ENCODE measurements at regions not wholly inside any gene's neighbourhood (a gene's known extent, or its start where the extent isn't known, plus 50 kb on each side); places are given as distances from the start of the nearest gene placed in this dataset.

DNA sequence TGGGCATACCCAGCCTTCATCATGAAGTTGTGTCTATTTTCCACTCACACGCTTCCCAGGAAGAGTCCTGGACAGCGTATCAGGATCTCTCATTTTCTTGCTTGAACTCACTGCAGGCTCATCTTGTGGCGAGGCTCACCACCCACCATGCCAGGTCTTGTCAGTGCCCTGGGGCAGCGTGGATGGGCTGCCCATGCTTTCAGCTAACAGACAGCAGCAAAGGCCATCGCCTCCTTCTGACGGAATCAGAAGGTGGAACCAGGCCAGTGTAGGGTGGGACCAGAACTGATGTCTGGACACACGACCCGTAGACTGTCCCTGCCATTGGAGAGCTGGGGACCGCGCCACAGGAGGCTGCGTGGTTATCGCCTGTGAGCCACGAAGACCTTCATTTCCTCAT is 169.4 kb downstream of the FOXL1 start:
- no peak for DNase-seq

- no peak for DNase-seq
Observed at GRCh38 chr16:86748652-86749051, 170.3 kb downstream of the FOXL1 start.

GRCh38 chr16:86751076-86752030 is 173.0 kb downstream of the FOXL1 start:
- DNase-seq: no peak

- DNase-seq: no peak
Observed at GRCh38 chr16:86752582-86753175, 174.3 kb downstream of the FOXL1 start.

DNA sequence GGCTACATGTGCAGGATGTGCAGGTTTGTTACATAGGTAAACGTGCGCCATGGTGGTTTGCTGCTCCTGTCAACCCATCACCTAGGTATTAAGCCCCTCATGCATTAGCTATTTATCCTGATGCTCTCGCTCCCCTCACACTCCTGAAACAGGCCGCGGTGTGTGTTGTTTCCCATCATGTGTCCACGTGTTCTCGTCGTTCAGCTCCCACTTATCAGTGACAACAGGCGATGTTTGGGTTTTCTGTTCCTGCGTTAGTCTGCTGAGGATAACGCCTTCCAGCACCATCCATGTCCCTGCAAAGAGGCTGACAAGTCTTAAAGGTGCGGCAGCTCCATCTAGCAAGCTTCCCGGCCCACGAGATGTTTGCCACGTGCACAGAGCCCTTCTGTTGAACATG is 175.1 kb downstream of the FOXL1 start:
- DNase-seq: no peak

- DNase-seq: no peak
Observed at GRCh38 chr16:86755571-86756006, 177.2 kb downstream of the FOXL1 start.

DNA sequence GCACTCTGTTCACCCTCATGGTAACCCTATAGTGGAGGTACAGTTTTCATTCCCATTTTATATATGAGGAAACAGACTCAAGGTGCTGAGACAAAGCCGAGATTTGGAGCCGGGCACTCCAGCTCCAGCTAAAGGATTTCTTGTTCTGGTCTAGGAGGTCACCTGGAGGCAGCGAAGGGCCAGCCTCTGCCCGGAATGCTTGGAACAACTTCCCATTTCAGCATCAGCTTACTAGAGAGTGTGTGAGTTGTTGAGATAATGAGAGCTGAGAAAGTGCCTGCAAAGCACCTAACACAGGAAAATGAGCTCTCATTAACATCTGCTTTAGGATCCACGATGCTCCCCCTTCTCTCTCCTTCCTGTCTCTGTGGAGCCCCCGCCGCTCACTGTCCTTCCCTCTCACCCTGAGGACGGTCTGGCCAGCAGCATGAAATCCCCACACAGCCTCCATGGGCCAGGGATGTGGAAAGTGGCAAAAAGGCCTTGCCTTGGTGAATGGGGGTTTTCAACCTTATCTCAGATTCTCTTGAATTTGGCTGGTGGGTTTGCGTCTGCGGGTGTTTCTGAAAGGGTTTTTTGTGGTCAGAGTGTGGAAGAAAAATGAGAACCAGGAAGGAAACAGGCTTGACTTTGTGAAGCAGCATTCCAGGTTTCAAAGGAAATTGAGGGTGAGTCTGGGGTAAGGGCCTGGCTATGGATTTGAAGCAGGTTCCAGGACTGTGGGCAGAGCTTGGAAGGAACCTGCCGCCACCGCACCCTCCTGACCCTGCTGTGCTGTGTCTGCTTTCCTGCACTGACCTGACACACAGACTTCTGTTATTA is 178.7 kb downstream of the FOXL1 start:
- DNase-seq: no peak

- no peak for DNase-seq
Observed at GRCh38 chr16:86757704-86758040, 179.3 kb downstream of the FOXL1 start.

DNA sequence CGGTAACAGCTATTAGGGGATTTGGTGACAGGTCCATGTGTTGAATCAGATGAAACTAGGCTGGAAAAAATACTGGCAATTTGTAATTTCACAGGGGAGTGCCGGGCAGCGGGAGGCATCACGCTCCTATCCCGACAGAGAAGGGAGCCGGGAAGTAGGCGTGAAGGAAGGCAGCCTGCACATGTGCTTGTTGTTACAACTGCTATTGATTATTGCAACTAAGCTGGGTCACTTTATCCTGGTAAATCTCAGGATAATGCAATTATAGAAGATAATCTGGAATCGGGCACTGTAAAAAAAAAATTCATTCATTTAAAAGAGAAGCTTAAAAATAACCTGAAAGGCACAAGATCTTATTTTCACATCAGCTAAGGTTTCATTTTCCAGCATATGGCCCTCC is 180.6 kb downstream of the FOXL1 start:
- DNase-seq: no peak

GRCh38 chr16:86761111-86762031 is 183.0 kb downstream of the FOXL1 start:
- no peak for DNase-seq

DNA sequence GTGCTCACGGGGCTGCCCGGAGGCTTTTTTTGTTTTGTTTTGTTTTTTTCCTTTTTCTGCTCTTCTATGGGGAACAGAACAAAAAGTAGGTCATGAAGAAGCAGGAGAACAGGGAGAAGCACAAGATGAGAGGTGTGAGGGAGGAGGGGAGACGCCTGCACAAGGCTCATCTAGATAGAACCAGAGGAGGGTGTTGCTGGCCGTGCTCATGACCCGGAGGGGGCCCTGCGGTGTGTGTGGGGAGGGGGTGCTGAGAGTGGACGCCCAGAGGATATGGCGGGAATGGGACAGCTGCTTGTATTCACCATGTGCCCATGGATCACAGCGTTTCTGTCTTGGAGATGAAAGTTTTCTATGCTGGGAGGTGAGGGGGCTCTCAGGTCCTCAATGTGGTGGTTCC is 183.7 kb downstream of the FOXL1 start:
- no peak for DNase-seq

DNA sequence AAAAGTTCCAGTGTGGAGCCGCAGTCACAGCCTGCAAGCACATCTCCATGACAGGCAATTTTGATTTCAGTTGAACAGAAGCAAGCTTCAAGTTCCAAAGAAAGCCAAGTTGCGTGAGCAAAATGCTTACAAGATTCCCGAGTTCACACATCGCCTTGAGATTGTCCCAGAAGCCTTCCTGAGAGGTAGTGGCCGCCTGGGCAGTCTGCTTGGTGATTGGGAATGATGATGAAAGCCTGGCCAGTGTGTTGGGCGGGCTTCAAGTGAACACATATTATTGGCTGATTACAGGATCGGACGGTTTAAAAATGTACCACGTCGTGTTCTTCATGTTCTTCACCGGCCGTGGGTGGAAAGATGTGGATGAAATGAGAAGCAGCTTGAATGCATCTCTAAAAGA is 185.5 kb downstream of the FOXL1 start:
- no peak for DNase-seq

GRCh38 chr16:86764551-86764950 is 186.2 kb downstream of the FOXL1 start:
- DNase-seq: no peak

DNA sequence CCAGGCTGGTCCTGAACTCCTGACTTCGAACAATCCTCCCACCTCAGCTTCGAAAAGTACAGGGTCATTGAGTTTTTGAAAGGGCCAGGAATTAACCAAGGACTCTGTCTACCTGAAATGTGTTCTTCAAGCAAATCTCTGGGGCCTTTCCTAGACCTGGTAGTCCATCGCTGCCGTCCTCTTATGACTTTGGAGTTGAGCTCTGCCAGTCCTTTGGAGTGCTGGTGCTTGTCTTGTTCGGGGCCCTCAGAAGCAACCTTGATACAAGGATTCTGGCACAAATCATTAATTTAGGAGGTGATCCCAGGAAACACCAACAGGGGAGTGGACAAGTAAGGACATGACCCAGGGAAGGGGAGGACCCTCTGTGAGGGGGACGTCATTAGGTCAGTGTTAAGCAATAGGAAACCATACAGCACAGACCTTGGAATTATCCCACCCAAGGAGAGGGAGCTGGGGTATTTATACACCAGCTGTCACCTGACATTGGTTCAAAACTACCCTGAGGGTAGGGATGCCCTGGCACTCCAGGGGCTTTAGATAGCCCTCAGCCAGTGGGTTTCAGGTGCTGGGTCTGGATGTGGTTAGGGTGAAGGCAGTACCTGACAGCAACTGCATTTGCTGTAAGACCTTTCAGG is 187.2 kb downstream of the FOXL1 start:
- no peak for DNase-seq

DNA sequence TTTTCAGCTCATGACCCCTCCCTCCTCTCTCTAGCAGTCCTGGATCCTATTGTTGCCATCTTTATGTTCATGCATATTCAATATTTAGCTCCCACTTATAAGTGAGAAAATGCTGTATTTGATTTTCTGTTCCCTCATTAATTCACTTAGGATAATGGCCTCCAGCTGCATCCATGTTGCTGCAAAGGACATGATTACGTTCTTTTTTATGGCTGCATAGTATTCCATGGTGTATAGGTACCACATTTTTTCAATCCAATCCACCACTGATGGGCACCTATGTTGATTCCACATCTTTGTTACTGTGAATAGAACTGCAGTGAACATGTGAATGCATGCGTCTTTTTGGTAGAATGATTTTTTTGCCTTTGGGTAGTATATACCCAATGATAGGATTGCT is 188.4 kb downstream of the FOXL1 start:
- DNase-seq: no peak

GRCh38 chr16:86768228-86768791 is 190.0 kb downstream of the FOXL1 start:
- no peak for DNase-seq

- DNase-seq: no peak
Observed at GRCh38 chr16:86768999-86769398, 190.7 kb downstream of the FOXL1 start.

DNA sequence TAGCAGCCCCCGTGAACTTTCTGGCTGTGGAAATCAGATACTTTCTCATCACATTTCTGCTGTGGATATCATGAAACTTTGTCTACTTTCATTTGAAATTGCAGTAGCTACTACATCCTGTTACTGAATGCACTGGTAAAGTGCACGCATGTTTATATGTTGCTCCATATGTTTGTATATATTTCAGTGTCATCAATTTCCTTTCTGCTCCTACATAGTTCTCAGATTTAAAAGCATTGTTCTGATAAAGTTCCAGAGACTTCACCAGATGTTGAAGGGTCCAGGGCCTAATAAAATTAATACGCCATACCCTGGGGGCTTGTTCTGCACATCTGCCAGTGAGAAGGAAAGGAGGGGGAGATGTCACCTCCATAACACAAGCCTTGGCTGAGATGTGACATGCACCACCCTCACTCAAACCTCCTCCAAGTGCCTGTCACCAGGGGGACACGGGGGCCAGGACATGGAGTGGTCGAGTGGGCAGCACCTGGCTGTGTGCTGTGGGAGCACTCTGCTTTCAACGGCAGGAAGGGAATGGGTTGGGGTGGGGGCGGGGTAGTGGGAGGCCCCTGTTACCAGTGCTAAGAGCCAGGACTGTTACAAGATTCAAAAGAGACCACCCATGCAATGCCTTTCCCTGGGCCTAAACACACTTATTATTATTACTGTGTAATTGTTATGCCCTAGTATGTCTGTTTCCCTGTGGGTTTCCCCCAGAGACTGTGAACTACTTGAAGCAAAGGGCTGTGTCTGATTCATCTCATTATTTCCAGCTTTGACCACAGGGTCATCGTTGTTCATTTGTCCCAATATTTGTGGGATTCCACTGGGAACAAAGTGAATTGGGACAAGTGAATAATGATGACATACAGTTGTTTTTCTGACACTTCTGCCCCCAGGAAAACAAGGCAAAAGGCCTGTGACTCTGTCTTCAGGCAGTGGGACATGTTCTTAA is 193.4 kb downstream of the FOXL1 start:
- DNase-seq: no peak

DNA sequence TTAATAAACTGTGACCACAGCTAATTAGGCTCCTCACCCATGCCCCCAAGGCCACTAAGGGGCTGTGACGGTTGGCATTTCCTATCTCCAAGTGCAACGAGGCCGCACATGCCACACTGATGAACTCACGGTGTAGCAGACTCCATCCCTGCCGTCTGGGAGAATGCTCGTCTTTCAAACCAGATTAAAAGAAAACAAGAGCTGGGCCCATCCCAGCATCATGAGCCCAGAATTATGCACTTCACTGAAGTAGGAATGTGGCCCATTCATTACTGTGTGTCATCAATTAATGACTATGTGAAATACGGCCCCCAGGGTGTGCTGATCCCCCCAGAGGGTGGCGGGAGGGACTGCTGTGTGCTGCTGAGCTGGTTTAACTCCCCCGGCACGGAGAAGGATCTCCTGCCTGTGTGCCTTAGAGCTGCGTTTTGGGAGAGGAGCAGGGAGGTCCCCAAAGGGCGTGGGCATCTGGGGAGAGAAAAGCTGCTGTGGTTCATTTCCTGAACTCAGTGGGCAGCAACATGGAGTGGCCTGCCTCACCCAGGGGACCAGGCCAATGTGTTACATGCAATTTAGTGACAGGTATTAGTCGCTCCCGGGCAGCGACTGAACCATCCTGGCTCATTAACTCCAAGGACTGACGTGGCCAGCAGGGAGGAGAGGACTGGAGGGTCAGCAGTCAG is 194.5 kb downstream of the FOXL1 start:
- DNase-seq: peak; percentile 84

Data from left kidney (tissue), 1 donor.